Kasumi-1 (cell line): ENCODE measurements at regions not wholly inside any gene's neighbourhood (a gene's known extent, or its start where the extent isn't known, plus 50 kb on each side); places are given as distances from the start of the nearest gene placed in this dataset.

Experiments
- DNase-seq, 2 experiments: peaks; one replicate each; lab custom pipeline; 2025; lab: John Stamatoyannopoulos, UW

DNA sequence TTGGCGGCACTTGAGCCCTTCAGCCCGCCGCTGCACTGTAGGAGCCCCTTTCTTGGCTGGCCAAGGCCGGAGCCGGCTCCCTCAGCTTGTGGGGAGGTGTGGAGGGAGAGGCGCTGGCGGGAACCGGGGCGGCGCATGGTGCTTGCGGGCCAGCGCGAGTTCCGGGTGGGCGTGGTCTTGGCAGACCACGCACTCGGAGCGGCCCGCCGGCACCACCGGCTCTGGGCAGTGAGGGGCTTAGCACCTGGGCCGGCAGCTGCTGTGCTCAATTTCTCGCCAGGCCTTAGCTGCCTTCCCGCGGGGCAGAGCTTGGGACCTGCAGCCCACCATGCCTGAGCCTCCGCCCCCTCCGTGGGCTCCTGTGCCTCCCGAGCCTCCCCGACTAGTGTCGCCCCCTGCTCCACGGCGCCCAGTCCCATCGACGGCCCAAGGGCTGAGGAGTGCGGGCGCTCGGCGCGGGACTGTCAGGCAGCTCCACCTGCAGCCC is 673.7 kb upstream of the BRINP3 start:
- DNase-seq, result no peak

DNA sequence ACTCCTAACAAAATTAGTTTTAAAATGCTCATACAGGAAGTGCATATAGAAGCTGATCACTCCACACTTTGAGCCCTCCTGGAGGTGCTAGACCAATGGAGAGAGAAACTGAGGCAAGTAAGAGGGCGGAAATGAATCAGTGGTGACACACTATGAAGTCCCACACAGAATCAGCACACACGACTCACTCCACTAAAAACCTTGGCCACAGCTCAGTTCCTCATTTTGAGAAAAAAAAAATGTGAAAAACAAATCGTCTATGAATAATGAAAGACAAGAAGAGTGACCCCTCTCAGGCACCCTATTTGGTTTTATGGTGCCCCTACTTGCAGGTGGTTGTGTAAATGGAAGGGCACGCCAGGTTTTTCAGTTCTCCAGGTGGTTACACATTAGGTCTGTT is 675.1 kb upstream of the BRINP3 start:
- DNase-seq, result peak in 1 of 2 experiments; percentile 8

DNA sequence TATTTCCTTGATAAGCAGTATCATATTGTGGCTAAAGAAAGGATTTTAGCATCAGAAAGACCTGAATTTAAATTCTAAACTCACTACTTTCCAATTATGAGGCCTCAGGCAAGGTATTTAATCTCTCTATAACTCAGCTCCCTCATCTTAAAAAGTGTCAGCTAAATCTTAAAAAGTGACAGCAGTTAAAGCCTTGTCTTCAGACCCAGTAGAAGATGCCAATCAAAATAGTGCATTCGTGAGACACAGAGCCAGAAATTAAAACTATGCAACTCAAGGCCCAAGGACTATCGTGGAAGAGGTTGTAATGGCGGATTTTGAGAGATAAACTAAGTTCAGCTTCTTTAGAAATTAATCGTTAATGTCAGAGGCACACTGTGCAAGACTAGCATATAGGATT is 677.5 kb upstream of the BRINP3 start:
- no peak for DNase-seq

DNA sequence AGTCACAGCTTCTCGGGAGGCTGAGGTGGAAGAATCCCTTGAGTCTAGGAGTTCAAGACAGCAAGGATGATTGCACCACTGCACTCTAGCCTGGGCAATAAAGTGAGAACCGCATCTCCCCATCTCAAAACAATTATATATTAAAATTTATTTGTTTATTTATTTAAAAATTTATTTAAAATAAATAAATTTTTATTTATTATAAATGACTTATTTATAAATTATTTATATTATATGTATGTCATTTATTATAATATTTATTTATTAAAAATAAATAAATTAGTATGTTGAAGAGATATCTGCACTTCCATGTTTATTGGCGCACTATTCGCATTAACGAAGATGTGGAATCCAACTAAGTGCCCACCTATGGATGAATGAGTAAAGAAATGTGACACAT is 683.2 kb upstream of the BRINP3 start:
- no peak for DNase-seq

DNA sequence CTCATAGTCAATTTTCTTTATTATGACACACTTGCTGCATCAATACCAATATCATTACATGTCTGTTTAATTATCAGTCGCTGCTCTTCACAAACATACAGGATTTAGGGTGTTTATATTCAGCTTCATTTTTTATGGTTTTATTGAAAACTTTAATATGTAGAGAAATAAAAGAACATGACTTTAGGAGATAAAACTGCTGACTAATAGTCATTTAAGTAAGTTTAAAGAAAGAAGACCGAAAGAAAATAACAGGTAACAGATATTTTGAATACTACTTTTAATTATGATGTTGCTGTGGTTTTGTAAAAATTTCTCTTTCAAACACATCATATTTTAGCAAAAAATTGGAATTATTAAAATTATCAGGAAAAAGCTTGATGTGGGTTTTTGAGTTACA is 685.1 kb upstream of the BRINP3 start:
- no peak for DNase-seq

DNA sequence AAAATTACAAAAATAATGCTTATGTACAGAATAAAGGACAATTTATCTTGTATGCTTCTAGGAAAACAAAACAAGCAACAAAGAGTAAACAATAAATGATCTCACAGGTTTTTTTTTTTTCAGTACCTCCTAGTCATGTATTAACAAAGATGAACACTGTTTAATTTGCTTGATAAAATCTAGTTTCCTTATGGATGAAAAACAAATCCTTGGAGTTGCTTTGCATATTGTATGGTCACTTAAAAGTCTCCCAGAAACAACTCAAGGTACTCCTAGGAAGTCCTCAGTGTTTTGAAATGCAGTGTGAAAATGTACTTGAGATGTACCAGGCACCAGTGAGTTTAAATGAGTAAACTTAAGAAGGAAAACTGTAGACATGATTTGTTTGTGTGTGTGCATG is 686.0 kb upstream of the BRINP3 start:
- DNase-seq, result no peak

DNA sequence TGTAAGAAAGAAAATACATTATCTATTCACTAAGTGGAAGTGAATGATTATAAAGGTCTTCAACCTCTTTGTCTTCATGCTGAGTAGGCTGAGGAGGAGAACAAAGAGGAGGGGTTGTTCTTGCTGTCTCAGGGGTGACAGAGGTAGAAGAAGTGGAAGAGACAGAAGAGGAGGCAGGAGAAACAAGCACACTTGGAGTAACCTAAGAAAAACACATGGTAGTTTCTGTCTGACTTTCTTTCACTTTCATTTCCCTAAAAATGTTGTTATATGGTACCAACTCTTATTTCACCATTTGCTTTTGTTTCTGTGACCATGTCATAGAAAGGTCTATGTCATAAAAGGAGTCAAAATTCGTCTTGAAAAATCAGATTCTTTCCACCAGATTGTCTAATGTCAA is 696.6 kb upstream of the BRINP3 start:
- DNase-seq, result no peak

DNA sequence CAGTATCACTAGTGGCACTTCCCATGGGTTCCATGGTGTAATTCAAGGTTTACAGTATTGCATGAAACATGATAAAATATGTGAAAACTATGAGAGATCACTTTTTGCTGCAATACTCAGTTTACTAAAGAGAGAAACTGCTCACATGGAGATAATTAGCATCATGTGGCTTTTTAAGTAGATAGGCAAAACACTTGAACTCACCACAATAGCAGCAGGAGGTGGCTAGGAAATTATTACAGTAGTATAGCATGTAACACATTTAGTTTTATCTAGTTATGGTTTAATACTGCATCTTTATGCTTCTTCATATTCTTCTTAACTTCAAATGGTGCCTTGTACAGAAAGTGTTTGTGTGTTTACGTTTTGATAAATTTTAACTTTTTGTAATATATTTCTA is 698.5 kb upstream of the BRINP3 start:
- DNase-seq, result no peak

DNA sequence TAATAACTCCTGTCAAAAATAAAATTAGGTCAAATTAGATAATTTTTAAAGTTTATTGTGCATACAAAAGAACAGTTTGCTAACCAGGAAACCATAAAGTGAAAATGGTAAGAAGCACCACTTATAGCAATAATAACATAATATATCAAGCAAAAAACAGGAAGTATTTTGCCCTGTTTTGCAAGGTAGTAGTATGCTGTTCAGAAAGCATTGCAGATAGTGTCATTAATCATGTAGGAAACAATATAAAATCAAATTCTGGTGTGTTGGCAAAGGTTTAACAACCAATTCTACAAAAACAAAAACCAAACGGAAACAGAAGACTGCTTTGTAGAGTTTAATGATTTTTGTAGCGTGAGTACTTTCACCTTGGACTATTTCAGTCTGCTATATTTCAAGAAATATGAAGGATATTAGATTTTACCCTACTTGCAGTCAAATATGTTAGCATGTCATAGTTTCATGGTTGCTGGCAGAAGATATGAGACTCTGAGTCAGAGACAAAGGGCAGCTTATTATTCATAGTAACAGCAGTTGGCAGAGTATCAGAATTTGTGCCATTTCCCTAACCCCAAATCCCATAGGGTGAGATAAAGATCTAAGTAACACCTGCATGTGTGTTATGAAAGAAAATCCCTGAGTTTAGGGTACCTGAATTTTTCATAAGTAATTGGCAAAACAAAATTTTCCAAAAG is 729.0 kb upstream of the BRINP3 start:
- peak; percentile 3 to 10 for DNase-seq

DNA sequence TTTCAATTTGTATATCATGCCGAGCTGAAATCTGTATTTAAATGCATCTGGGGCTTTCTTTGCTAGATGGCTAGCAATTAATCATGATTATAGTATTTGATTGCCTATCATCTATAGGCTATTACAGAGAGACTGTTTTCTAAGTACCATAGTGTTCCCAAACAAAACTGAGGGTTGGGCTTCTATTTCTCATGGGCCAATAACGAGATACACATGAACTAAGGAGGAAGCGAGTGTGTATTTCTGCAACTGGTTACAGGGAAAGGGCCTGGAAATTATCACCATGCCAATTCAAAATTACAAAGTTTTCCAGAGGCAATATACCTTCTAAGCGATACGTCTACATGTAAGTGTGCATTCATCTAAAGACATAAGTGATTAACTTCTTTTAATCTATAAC is 744.5 kb upstream of the BRINP3 start:
- no peak for DNase-seq

DNA sequence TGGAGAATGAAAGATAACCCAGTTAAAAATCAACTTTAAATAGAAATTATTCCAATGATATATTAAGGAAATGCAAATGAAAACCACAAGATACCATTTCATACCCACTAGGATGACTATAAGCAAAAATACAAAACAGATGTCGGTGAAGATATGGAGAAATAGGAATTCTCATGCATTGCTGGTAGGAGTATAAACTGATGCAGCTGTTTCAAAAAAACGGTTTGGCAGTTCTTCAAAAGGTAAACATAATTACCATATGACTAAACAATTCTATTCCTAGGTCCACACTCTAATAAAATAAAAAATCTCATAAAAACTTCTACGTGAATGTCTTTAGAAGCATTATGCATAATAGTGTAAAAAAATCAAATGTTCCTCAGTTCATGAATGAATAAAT is 763.3 kb upstream of the BRINP3 start:
- DNase-seq, result no peak

DNA sequence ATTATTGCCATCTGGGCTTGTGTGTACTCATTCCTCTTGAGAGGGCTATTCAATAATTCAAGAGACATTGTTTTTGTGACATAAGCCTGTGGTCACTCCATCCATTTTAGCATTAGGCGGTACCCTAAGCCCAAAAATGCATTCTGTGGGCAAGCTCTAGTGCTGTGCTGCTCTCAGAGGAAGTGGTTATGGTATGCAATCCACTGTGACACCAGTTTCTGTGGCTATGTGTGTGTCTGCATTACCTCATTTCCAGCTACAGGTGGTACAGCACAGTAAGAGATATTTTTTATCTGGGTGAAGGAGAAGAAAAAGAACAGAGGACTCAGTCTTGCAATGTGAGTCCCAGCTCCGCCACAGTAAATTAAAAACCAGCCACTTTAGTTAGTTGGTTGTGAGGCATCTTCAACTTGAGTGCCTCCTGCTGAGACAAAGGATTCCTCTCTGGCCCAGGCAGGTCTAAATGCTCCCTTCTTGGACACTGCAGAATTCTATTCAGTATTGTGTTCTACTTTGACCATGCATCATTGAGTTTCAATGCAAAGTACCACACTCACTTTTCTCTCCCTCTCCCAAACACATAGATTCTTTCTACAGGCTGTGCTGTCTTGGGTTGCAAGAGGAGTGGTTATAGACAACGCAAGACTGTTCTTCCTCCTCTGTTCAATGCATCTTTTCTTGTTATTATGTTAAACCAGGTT is 777.8 kb upstream of the BRINP3 start:
- peak in 1 of 2 experiments; percentile 20 for DNase-seq

DNA sequence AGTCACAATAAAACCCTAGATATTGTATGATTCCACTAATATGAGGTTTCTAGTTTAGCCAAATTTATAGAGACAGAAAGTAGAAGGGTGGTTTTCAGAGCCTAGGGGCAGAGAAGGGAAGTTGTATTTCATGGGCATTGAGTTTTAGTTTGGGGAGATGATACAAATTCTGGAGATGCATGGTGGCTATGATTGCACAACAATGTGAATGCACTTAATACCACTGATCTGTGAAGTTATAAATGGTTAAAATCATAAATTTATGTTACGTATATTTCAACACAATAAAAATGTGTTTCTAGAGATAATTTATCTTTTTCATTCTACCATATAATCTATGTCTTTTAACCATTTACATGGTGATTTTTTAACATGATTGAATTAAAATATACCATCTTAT is 779.3 kb upstream of the BRINP3 start:
- no peak for DNase-seq

DNA sequence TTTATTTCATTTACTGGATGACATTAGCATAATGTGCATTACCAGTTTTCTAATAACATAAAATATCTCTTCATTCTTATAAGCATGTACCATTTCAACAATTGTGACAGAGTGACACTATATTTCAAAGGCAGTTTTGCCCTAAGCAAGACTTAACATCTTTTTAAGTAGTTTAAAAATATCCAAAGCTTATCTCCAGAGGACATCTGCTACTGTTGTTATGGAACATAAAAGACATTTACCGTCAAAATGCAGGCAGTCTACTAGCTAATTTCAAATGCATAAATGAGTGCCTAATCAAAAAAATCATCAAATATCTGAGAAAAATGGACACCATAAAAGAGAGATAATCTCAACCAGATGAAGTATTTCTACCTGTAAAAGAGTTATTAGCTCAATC is 782.4 kb upstream of the BRINP3 start:
- DNase-seq, result no peak

DNA sequence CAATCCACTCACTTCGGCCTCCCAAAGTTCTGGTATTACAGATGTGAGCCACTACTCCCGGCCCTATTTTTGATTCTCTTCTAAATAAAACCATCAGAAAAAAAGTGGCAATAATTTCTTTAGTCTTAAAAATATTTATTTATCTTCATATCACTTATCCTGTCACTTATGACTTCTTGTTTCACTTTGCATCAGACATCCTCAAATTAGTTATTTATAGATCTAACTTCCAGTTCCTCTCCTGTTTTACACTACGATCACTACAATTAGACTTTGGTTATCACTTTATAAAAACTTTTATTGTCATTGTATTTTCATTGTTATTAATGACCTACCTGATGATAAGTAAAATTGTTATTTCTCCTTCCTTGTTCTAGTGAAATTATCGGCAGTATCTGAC is 783.4 kb upstream of the BRINP3 start:
- no peak for DNase-seq

DNA sequence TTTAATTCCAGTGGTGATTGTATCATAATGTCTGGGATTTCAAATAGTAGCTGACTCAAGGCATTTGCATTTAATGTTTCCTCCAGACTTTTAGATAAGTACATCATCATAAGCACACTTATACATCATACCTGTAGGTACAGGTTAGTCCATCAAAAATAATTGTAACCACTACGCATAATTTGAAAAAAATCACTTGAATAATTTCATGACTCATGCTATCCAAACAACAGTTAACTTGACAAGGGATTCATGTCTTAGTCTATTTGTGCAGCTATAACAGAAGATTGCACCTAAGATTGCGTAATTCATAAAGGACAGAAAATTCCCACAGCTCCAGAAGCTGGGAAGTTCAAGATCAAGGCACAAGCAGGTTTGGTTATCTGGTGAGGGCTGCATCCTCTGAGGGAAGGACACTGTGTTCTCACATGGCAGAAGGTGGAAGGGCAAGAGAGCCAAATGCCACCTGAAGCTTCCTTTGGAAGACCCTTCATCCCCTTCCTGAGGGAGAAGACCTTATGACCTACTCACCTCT is 801.7 kb upstream of the BRINP3 start:
- DNase-seq, result no peak

DNA sequence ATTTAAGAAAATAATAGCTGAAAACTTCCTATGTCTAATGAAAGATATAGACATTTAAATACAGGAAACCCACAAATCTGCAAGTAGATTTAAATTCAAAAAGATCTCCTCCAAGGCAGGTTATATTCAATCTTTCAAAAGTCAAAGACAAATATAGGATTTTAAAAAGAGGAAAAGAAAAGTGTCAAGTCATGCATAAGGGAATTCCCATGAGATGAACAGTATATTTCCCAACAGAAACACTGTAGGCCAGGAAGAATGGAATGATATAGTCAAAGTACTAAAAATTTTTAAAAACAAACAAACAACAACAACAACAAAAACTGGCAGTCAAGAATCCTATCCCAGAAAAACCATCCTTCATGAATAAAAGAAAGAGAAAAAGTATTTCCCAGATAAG is 806.5 kb upstream of the BRINP3 start:
- DNase-seq, result no peak

DNA sequence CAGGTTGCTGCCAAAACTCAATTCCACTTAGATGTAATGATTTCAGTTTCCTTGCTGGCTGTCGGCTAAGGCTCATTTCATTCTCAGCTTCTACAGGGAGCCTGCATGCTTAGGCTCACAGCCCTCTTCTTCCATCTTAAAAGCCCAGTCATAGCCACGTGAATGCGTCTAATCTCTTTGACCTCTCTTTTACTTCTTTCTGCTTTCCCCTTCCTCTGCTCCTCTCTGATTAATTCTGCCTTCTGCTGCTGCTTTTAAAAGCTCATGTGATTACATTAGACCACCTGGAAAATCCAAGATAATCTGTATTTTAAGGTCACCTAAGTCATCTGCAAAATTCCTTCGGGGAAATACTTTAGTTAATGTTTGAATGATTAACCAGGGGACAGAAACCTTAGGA is 812.8 kb upstream of the BRINP3 start:
- DNase-seq, result no peak

DNA sequence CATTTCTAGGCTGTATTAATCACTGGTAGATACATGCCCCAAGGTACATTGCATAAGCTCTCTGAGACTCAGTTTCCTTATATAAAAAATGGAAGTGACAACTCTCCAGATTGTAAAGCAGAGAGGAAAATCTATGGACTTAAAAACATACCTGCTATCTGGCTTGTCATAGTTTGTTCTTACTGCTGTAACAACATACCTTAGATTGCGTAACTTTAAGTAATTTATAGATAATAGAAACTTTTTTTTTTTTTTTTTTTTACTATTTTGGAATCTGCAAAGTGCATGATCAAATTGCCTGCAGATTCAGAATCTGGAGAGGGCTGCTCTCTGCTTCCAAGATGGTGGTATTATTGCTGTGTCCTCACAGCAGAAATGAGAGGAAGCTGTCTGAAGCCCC is 827.7 kb upstream of the BRINP3 start:
- no peak for DNase-seq

DNA sequence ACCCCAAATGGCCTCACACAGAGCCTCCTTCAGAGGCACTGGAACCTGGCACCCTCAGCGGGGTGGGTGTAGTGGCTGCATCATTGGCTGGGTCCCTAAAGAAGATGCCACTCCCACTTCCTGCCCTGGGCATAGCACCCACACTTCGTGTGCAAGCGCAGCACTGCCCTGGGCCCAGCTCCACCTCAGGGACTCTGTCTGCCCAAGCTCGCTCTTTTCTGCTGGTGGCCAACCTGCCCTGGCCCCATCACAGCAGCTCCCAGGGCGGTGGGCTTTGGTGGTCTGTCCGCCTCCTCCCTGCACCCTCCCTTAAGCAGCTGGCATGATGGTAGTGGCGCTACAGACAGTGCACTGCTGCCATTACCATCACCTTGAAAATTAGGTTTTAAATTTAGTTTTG is 829.3 kb upstream of the BRINP3 start:
- no peak for DNase-seq

DNA sequence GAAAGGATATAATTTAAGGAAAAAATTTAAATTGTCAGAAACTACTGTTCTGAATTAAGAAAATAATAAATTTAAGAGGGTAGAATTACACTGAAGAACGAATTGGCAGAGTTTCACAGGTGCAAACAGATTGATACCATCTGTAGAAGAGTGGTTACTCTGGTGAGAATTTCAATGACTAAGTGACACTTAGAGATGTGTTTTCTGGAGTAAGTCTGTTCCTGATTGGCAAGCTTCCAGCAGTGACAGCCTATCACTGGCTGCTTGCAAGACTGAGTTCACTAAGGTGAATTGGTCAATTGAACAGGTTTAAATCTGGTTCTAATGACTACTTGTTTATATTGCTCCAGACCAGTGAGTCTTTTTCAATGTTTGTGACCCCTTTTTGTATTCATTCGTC is 838.2 kb upstream of the RGS18 start:
- DNase-seq, result no peak

DNA sequence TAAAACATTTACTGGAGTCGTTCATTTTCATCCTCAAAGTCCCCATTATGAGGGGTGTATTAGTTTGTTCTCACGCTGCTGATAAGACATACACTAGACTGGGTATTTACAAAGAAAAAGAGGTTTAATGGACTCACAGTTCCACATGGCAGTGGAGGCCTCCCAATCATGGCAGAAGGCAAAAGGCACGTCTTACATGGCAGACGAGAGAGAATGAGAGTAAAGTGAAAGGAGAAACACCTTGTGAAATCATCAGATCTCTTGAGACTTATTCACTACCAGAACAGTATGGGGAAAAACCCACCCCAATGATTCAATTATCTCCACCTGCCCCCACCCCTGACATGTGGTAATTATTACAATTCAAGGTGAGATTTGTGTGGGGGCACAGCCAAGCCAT is 830.4 kb upstream of the RGS18 start:
- DNase-seq, result no peak

DNA sequence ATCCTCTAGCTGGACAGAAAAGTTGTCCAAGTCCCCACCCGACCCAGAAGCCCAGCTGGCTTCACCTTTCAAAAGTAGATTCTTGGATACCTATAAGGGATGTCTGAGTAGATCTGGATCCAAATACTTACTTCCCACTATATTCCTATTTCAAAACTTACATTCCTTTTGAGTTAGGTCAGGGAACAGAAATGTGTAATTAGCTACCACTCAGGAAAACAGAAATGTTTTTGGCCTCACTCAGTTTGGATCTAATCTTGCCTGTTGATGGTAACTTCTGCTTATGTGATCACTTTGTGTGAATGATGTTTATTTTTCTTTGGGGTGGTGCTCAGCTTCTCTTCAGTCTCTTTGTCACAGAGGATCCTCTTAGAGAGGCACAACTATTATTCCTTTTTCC is 814.4 kb upstream of the RGS18 start:
- DNase-seq, result no peak

DNA sequence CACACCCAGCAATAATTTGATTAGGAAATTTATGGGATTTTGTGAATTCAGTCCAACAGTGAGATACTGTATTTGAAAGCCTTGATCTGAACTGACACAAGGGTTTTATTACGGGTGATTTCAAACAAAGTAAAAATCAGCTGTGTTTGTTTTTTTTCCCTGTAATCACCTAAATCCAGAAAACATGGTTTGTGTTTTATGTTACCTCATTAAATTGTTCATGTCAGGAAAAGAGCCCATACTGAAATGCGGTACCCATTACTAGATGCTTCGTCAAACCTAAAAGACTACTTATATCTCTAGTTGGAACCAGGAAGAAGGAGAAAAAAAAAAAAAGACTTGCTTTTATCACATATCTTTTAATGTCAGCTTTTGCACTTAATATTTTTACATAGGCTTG is 811.9 kb upstream of the RGS18 start:
- DNase-seq, result no peak
